SK-N-SH (cell line): ENCODE measurements at regions not wholly inside any gene's neighbourhood (a gene's known extent, or its start where the extent isn't known, plus 50 kb on each side); places are given as distances from the start of the nearest gene placed in this dataset.

Experiments used
- CTCF ChIA-PET: fragments of 300-600, 350-600 bp; formaldehyde crosslinking; extraction: SDS; loops from one replicate; lab custom pipeline; 2021; lab: Yijun Ruan, JAX
- POLR2A ChIA-PET: fragments of 350-600 bp; sonication (Branson Sonifier 250); formaldehyde crosslinking; extraction: SDS; loops from one replicate; lab custom pipeline; 2020; ENCODE audit warnings: antibody characterized with exemption, inconsistent platforms; lab: Yijun Ruan, JAX
- DNase-seq: peaks from one replicate; pipeline ENCODE4 v3.0.0; 2012
- H2AFZ ChIP-seq: fragments of 200-600 bp; sonication (generic); 2 replicates; pipeline ENCODE4 v1.8.1; 2016; ENCODE audit warnings: antibody characterized with exemption, mild to moderate bottlenecking, low read depth
- H3F3A ChIP-seq: fragments of 200-600 bp; sonication (generic); replicated peaks from 2 replicates; pipeline ENCODE3; 2016; ENCODE audit warnings: antibody characterized with exemption, mild to moderate bottlenecking; ENCODE audit not compliant: insufficient read depth
- H3K27ac ChIP-seq, 2 experiments: fragments of 200-500 bp in 1 of 2; fragments of 200-600 bp in 1 of 2; sonication (Bioruptor generic) in 1 of 2; sonication (generic), shearing (Covaris generic) in 1 of 2; 2 replicates each; pipeline versions ENCODE4 v1.5.1 to v1.6.1; 2014 to 2016; ENCODE audit warnings: low read depth in 2 of 2, inconsistent platforms in 1 of 2, low read length in 1 of 2, mild to moderate bottlenecking in 1 of 2, mixed read lengths in 1 of 2
- H3K27me3 ChIP-seq: fragments of 200-600 bp; sonication (generic), shearing (Covaris generic); 2 replicates; pipeline ENCODE4 v1.6.1; 2016; ENCODE audit warnings: mixed run types; ENCODE audit not compliant: insufficient read depth
- H3K36me3 ChIP-seq, 2 experiments: fragments of 200-500 bp in 1 of 2; fragments of 200-600 bp in 1 of 2; sonication (Bioruptor generic) in 1 of 2; sonication (generic) in 1 of 2; replicated peaks in 1 of 2; 2 replicates each; pipeline versions ENCODE3 to v1.5.1; 2014 to 2016; ENCODE audit warnings: low read length in 1 of 2, mild to moderate bottlenecking in 1 of 2; ENCODE audit not compliant: insufficient read depth in 2 of 2, control insufficient read depth in 1 of 2
- H3K4me1 ChIP-seq, 2 experiments: fragments of 200-500 bp in 1 of 2; fragments of 200-600 bp in 1 of 2; sonication (Bioruptor generic) in 1 of 2; sonication (generic), shearing (Covaris generic) in 1 of 2; 2 replicates each; pipeline versions ENCODE4 v1.5.1 to v1.6.1; 2014 to 2016; ENCODE audit warnings: low read depth in 1 of 2, low read length in 1 of 2, mixed run types in 1 of 2; ENCODE audit not compliant: insufficient read depth in 2 of 2, control insufficient read depth in 1 of 2
- H3K4me2 ChIP-seq: fragments of 200-600 bp; sonication (generic), shearing (Covaris generic); 2 replicates; pipeline ENCODE4 v1.6.1; 2017; ENCODE audit warnings: mixed run types
- H3K4me3 ChIP-seq, 2 experiments: fragments of 200-500 bp in 1 of 2; fragments of 200-600 bp in 1 of 2; sonication (Bioruptor generic) in 1 of 2; sonication (generic), shearing (Covaris generic) in 1 of 2; 2 replicates each; pipeline versions ENCODE4 v1.5.1 to v1.8.1; 2014 to 2016; ENCODE audit warnings: low read depth in 2 of 2, inconsistent platforms in 1 of 2, low read length in 1 of 2, mild to moderate bottlenecking in 1 of 2, mixed read lengths in 1 of 2, moderate library complexity in 1 of 2
- H3K79me2 ChIP-seq: fragments of 200-600 bp; sonication (generic); 2 replicates; pipeline ENCODE4 v1.8.1; 2017; ENCODE audit warnings: mild to moderate bottlenecking; ENCODE audit not compliant: insufficient read depth
- H3K9ac ChIP-seq: fragments of 200-600 bp; sonication (generic); 2 replicates; pipeline ENCODE4 v1.6.1; 2017; ENCODE audit warnings: mixed run types
- H3K9me2 ChIP-seq: fragments of 200-600 bp; sonication (generic); 2 replicates; pipeline ENCODE4 v1.6.1; 2017; ENCODE audit warnings: mixed run types
- H3K9me3 ChIP-seq: fragments of 200-600 bp; sonication (generic); 2 replicates; pipeline ENCODE4 v1.6.1; 2017; ENCODE audit warnings: mixed run types, mild to moderate bottlenecking, moderate library complexity
- H4K20me1 ChIP-seq: fragments of 200-600 bp; sonication (generic); 2 replicates; pipeline ENCODE4 v1.6.1; 2017; ENCODE audit warnings: mild to moderate bottlenecking, mixed run types; ENCODE audit not compliant: insufficient read depth
- FOSL2 ChIP-seq: IDR thresholded peaks from 2 replicates; pipeline ENCODE4 v1.4.0; 2012; ENCODE audit warnings: low read depth, mild to moderate bottlenecking, moderate library complexity, borderline replicate concordance
- FOXJ3 ChIP-seq: sonication (generic); formaldehyde crosslinking; IDR thresholded peaks from 2 replicates; pipeline ENCODE4 v1.5.1; 2020; ENCODE audit warnings: mild to moderate bottlenecking, missing genetic modification reagents
- FOXM1 ChIP-seq: IDR thresholded peaks from 2 replicates; pipeline ENCODE4 v1.4.0; 2012; ENCODE audit warnings: low read depth, mild to moderate bottlenecking
- GABPA ChIP-seq: IDR thresholded peaks from 2 replicates; pipeline ENCODE4 v1.4.0; 2012; ENCODE audit warnings: low read depth, mild to moderate bottlenecking
- MXI1 ChIP-seq: IDR thresholded peaks from 2 replicates; pipeline ENCODE4 v1.6.1; 2012; ENCODE audit warnings: mild to moderate bottlenecking, low read depth, low read length, improper control_type of control experiment
- RFX5 ChIP-seq: IDR thresholded peaks from 2 replicates; pipeline ENCODE4 v1.6.1; 2012; ENCODE audit warnings: mild to moderate bottlenecking, improper control_type of control experiment, low read length
- TAF1 ChIP-seq: IDR thresholded peaks from 2 replicates; pipeline ENCODE4 v1.6.1; 2012; ENCODE audit warnings: low read depth, mild to moderate bottlenecking, low read length, moderate library complexity, borderline replicate concordance
- WGBS: methylation state at CpG from one replicate; pipeline ENCODE4 v1.1.6; 2017; ENCODE audit warnings: low lambda C conversion rate; 5-methylcytosine and 5-hydroxymethylcytosine counted together
- TF ChIP-seq, protein P1 (sequence below): IDR thresholded peaks from 2 replicates; pipeline ENCODE4 v1.4.0; 2012; ENCODE audit warnings: low read depth, borderline replicate concordance
- TF ChIP-seq, protein P2 (sequence below): IDR thresholded peaks from 2 replicates; pipeline ENCODE4; 2012
- TF ChIP-seq, protein P3 (sequence below): fragments of 150-350 bp; IDR thresholded peaks from 2 replicates; pipeline ENCODE4 v1.6.1; 2016; ENCODE audit warnings: mild to moderate bottlenecking, low read depth, low read length

DNA sequence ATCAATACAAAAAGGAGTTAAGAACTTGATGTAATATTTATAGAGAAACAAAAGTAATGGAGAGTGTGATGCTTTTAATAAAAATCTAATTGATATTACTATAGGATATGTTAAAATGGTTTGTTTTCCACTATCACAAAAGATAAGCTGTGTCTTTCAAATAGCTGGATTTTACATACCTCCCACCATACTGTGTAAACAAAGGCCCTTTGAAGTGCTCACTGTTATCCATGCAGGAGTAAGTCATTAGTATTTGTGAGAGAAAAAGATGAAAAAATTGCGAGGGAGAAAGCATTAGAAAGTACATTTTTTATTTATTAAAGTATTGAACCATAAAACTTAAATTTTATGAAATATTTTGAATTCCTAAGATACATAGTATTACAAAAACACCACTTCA, 733.0 kb downstream of the GRIK2 start:
- Histone ChIP-seq H3K4me1 (no peaks in the 10 kb centered on the region), H2AFZ (no peak overlapping the region), H4K20me1 (no peaks in the 10 kb centered on the region), H3K79me2 (no peaks in the 10 kb centered on the region), H3K4me3 (no peak overlapping the region), H3K4me2 (no peak overlapping the region), H3K9me3 (no peaks in the 10 kb centered on the region), H3K27ac (no peak overlapping the region), H3K9ac (no peak overlapping the region), H3K9me2 (no peaks in the 10 kb centered on the region), H3F3A (no peaks in the 10 kb centered on the region), H3K36me3 (no peaks in the 10 kb centered on the region), H3K27me3 (no peaks in the 10 kb centered on the region)
- TF ChIP-seq, protein P1, sequence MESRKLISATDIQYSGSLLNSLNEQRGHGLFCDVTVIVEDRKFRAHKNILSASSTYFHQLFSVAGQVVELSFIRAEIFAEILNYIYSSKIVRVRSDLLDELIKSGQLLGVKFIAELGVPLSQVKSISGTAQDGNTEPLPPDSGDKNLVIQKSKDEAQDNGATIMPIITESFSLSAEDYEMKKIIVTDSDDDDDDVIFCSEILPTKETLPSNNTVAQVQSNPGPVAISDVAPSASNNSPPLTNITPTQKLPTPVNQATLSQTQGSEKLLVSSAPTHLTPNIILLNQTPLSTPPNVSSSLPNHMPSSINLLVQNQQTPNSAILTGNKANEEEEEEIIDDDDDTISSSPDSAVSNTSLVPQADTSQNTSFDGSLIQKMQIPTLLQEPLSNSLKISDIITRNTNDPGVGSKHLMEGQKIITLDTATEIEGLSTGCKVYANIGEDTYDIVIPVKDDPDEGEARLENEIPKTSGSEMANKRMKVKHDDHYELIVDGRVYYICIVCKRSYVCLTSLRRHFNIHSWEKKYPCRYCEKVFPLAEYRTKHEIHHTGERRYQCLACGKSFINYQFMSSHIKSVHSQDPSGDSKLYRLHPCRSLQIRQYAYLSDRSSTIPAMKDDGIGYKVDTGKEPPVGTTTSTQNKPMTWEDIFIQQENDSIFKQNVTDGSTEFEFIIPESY = no peak
- TF ChIP-seq RFX5 (no peak), FOXM1 (no peak), FOXJ3 (CRISPR knock-in tag) (no peak)
- TF ChIP-seq, protein P2, sequence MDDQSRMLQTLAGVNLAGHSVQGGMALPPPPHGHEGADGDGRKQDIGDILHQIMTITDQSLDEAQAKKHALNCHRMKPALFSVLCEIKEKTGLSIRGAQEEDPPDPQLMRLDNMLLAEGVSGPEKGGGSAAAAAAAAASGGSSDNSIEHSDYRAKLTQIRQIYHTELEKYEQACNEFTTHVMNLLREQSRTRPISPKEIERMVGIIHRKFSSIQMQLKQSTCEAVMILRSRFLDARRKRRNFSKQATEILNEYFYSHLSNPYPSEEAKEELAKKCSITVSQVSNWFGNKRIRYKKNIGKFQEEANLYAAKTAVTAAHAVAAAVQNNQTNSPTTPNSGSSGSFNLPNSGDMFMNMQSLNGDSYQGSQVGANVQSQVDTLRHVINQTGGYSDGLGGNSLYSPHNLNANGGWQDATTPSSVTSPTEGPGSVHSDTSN = no peak
- 31% methylated on average over 1 of the region's 1 CpG for WGBS
- no peak for DNase-seq
- ChIA-PET CTCF (no interaction called here), POLR2A (no interaction called here)

DNA sequence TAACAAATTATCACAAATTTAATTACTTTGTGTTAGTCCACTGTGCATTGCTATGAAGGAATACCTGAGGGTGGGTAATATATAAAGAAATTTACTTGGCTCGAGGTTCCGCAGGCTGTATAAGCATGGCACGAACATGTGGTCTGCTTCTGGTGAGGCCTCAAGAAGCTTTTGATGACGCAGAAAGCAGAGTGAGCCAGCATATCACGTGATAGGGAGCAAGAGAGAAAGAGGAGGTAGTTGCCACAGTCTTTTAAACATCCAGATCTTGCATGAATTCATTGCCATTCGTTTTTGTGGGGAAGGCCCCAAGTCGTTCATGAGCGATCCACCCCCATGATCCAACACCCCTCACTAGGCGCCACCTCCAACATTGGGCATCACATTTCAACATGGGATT, 733.7 kb downstream of the GRIK2 start:
- H3K4me2 ChIP-seq = no peak overlapping the region
- H3K4me1 ChIP-seq = no peaks in the 10 kb centered on the region
- no peaks in the 10 kb centered on the region for H3F3A ChIP-seq
- H3K79me2 ChIP-seq = no peaks in the 10 kb centered on the region
- no peak overlapping the region for H3K9ac ChIP-seq
- ChIA-PET CTCF (no interaction called here), POLR2A (no interaction called here)
- H2AFZ ChIP-seq = no peak overlapping the region
- no peaks in the 10 kb centered on the region for H3K9me3 ChIP-seq
- no peak overlapping the region for H3K4me3 ChIP-seq
- no peak for DNase-seq
- TF ChIP-seq FOSL2 (no peak), RFX5 (no peak), TAF1 (no peak), GABPA (no peak), MXI1 (no peak)
- TF ChIP-seq, protein P3, sequence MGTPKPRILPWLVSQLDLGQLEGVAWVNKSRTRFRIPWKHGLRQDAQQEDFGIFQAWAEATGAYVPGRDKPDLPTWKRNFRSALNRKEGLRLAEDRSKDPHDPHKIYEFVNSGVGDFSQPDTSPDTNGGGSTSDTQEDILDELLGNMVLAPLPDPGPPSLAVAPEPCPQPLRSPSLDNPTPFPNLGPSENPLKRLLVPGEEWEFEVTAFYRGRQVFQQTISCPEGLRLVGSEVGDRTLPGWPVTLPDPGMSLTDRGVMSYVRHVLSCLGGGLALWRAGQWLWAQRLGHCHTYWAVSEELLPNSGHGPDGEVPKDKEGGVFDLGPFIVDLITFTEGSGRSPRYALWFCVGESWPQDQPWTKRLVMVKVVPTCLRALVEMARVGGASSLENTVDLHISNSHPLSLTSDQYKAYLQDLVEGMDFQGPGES = no peak
- H4K20me1 ChIP-seq = no peaks in the 10 kb centered on the region
- WGBS = 55% methylated on average over 9 of the region's 9 CpGs
- H3K9me2 ChIP-seq = no peaks in the 10 kb centered on the region
- H3K27me3 ChIP-seq = no peaks in the 10 kb centered on the region
- no peak overlapping the region for H3K27ac ChIP-seq
- H3K36me3 ChIP-seq = no peaks in the 10 kb centered on the region
